Fibroblast of skin of back (primary cell): ENCODE measurements at regions not wholly inside any gene's neighbourhood (a gene's known extent, or its start where the extent isn't known, plus 50 kb on each side); places are given as distances from the start of the nearest gene placed in this dataset.
A peak's percentile ranks its signal among the peaks of the same experiment; 100 is the strongest.

ENCODE experiments used
- DNase-seq: peaks from one replicate; pipeline ENCODE4 v3.0.0-alpha.2; 2013

DNA sequence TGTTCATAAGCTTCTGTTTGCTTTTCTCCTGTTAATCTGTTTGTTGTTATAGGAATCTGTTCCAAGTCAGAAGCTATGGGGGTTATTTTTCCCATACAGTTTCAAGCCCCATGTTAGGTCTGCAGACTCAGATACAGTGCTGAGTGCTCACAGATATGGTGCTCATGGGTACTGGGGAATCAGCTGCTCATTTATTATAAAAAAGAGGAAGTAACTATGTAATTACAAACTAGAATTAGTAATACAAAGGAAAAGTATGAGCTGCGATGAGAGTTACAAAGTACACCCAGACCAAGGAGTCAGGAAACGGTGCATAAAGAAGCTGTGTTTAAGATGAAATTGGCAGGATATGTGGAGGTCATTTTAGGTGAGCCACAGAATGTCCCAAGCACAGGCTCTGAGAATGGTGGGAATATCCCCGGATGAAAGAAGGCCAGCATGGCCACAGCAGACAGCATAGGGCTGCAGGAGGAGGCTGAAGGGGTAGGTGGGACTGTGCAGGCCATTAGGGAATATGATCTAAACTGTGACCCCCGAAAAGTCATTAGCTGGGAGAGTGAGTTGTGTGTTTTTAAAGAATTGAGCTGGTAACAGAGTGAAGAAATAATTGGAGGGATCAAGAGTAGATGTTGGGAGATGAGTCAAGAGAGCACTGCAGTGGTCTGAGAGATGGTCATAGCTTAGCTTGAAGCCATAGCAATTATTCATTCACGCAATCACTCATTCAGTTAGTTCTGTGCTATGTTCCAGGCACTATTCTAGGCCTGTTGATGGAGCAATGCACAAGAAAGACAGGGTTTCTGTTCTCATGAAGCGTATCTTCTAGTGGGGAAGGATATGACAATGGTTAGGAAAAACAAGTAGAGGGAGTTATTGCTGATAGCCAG lies 177.4 kb upstream of the UBL3 start:
- no peak for DNase-seq

DNA sequence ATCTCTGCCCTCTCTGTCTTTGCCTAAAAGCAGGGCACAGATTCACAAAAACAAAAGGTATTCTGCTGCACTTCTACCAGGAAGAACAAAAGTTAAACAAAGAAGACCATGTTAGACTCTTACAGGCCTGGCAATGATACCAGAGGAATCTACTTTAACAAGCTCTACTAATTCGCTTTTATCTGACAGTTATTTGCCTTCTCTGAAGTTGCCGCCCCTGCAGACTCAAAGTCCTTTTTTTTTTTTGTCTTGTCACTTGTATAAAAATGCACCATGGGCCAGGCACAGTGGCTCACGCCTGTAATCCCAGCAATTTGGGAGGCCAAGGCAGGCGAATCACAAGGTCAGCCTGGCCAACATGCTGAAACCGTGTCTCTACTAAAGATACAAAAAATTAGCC lies 176.5 kb upstream of the UBL3 start:
- DNase-seq: no peak

DNA sequence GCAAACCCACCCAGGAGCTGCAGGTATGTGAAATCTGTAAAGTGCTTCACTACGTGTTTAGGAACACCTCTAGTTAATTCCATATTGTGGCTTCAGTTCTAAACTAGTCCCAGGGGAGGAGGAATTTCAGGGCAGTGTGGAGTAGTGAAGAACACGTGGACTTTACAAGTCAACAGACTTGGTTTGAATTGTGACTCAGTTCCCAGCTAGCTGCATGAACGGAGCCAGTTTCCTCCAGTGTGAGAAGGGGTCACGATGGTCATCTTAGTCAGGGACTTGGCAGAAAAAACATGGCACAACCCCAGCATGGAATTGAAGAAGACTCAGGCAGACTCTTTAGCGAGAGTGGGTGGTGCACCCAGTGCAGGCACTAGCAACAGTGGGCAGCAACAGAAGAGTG lies 175.7 kb upstream of the UBL3 start:
- peak; percentile 86 for DNase-seq

DNA sequence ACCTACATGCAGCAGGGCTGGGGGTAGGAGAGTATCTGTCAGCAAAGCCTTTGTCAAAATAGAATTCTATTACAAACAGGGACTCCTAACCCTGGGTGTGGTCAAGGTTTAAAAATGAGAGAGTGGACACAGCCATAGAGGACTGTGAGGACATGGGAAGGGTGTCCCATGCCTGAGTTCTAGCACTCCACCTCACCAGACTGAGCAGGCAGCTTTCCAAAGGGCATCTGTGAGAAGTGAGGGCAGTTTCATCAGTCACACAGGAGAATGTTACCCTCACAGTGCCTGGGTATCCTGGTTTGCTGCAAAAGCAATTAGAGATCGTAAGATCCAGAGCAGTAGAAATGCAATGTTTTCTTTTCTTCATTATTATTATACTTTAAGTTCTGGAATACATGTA lies 174.9 kb upstream of the UBL3 start:
- no peak for DNase-seq

DNA sequence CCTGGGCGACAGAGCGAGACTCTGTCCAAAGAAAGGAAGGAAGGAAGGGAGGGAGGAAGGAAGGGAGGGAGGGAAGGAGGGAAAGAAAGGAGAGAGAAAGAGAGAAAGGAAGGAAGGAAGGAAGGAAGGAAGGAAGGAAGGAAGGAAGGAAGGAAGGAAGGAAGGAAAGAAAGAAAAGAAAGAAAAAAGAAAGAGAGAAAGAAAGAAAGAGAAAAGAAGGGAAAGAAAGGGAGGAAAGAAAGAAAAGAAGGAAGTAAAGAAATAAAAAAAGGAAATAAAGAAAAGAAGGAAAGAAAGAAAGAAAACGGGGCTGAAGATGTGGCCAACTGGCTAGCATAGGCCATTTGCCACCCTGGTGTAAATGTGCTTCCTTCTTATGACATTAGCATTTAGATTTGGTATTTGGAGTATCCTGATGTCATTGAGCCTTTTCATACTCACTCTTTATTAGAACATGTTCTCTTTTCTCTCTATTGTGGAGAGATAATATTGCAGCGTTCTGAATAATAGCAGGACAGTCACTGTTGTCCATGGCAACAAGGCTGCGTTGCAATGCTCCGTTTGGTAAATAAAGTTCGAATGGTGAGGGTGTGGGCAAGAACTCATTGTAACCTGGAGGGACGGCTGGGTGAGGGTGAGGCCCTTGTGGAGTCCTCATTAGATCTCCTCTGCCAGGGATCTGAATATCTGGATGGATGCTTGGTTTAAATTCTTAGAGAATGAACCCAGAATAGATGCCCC lies 173.9 kb upstream of the UBL3 start:
- DNase-seq: no peak

DNA sequence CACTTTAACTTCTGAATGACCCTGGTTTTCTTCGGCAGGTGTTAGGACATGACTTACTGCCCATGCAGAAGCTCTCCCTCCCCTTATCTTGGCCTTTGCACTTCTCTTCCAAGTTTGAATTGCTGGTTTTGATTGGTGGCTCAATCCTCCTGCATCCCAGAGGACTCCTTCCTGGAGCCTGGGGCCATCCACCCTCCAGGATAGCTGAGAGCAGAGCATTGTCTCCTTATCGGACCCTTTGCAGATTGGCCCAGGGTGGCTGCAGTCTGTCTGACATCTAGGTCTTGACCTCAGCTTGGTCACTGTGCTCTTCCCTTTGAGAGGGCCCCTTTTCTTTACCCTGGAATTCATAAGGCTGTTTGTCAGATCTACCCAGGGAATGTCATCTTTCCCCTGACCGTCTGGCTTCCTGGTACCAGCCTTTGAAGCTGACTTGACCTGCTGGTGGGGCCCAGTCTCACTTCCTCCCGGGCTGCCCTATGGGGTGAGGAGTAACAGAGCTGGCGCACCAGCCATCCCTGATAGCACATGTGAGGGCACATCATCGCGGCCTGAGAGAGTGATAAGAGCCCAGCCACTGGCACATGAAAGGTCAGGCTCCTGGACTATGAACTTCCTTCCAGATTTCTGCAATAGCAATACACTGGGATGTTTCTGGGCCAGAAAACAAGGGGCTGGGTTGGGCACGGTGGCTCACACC lies 172.9 kb upstream of the UBL3 start:
- DNase-seq: no peak

DNA sequence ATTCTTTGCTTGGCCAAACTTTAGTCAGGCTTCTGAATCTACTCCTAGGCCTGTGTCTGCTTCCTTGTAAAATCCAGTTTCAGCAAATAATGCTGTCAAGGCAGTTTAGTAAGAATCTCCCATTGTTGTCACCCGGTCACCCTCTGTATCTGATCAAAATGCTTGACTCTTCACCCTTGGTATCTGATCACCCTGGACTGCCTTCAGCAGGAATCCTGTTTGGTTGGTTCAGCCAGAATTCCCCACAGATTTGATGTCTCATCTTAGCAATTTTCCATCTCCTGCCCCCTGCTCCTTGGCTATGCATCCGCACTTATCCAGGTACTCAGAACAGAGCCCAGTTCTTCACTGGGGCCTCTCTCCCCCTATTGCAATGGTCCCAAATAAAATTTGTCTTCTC lies 172.4 kb upstream of the UBL3 start:
- DNase-seq: no peak

DNA sequence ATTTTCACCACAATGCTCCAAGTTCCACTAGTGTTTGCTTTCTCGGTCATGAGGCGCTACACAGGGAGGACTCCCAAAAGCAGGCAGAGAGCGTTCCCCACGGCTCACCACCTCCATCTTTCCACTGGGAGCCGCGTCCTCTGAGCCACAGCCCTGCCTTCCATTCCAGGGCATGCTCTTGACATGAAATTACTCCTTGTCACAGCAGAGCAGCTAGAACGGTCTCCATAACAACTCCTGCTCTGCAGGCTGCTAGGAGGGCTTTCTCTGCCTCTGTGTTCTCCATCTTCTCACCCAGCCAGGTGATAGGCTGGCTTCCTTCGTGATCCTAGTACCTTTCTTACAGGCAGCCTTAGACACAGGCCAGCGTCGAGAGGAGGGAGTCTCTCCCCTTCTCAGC lies 171.8 kb upstream of the UBL3 start:
- no peak for DNase-seq

DNA sequence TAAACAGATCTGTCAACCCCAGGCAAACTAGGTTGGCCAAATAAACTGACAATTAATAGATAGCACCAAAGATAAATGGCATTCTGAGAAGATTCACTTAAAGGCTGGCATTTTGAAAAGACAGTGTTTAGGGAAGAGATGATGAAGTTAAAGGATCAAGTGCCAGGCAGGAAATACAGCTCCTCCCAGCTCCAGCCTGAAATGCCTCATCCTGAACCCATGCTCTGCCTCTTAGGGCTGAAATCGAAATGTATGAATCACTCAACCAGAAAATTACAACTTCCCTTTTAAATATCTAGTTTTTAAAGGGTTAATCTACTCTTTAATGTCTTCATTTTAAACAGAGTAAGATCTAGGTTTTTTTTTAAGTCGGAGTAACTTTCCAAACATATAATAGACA lies 171.2 kb upstream of the UBL3 start:
- DNase-seq: peak; percentile 30

DNA sequence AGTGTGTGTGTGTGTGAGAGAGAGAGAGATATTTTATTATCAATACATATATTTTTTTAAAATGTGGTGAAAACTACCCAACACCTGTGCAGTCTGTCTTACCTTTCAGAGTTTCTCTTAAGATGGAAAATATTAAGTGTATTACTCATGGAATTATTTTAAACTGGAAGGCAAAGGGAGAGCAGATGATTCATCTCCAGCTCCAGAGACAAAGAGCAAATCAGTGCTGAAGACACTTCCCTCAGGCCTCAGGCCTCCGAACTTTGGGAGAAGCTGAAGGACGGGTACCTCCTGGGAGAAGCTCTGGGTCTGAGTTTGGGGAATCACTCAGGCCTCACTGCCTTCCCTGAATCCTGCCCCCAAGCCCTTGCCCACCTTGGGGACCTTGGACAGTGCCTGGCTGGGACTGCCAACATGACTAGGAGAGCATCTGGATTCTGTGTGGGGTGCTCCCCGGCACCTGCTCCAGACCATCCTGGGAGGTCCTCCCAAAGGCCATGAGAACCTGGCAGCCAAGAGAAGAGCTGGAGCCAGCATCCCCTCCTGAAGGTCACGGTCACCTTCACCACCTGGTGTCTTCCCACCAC lies 170.4 kb upstream of the UBL3 start:
- DNase-seq: peak; percentile 64

DNA sequence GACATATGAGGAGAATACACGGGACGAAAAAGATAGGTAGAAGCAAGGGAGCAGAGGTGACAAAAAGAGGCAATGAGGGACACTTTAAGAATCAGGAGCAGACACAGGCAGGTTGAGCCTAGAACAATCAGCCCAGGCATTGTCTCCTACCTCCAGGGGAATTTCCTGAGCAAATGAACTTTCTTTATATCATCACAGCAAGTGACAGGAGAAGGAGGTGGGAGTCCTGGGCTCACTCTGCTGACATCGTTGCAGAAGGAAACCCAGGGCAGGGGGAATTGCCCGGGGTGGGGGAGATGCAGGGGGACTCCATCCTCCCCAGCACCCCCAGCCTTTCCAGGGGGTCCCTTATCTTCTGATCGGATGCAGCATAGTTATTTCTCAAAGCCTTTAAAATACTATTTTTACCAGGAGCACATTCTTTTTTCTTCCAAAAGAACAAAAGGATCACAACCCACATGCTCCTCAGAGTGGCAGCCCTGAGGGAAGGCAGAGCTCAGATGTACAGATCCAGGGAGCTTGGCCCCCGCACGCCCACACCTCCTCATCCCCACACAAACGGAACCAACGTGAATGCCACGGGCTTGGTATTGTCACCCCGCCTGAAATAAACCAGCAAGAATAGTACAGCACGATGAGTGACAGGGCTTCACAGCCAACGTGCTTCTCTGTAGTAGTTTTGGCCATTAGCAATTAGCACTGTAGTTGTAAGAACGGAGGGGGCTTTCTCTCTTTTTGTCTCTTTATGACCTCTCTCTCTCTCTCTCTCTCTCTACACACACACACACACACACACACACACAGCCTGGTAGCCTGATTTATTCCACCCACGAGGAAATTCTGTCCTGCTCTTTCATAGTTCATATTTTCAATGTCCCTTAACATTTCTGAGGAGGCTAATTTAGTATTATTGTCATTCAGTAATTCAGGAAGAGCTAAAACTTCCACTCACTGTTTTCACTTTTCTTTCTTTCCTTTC lies 169.5 kb upstream of the UBL3 start:
- DNase-seq: no peak

DNA sequence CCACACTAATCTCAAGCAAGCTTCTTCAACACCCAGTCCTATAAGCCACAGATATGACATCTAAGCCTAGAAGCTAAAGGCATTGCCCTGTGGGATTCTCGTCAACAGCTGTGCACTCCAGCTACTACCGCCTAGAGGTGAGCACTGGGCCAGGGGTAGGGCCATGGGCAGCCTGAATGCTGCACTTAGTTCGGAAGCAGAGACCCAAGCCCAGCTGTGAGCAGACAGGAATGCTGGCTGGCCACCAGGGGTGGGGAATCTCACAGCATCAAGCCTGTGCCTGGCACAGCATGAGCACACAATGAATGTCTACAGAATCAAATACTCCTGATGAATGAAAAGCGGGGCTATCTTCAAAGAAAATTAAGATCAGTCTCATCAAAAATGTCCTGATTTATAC lies 167.5 kb upstream of the UBL3 start:
- no peak for DNase-seq

DNA sequence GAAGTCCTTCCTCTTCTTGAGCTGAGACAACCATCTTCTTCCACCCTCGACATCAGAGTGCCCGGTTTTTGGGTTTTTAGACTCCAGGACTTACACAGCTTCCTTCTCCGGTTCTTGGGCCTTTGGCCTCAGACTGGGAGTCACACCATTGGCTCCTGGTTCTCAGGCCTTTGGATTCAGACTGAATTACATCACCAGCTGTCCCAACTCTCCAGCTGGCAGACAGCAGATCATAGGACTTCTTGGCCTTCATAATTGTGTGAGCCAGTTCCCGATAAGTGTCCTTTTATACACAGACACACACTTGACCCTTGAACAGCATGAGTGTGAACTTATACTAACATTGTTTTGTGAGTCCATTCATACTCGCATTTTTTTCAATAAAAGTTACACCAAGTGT lies 166.0 kb upstream of the UBL3 start:
- DNase-seq: no peak

DNA sequence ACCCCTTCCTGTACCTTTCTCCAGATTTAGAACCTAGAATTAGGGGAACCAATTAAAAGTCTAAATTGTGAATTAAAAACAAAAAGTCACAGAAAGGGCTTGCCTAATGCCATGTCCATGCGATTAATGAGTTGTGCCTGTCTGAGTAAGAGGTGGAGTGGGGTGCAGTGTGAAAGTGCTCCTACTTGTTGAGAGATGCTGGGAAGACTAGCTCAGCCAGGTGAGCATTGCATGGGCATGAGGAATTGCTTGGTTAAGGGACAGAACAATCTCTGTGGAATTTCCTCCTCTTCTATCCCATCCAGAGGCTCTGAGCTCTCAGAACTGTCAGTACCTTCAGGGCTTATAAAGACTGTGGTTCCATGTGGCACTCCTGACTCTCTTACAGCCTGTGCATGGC lies 159.0 kb upstream of the UBL3 start:
- no peak for DNase-seq

DNA sequence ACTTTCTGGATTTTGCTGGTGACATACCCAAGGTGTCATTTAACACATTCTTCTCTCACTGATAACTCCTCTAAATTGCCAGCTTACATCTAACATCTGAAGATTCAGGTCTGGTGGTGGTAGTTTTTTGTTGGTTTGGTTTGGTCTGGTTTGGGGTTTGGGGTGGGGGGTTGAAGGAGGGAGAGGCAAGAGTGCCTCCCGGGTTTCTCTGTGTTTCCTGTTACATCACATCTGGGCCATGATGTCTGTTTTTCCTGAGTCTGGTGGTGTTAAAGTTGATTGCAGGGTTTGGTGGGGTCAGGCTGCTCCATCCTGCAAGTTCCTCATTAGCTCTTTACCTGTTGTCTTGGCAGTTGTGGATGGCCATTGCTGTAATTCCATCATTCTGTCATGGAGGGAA lies 155.8 kb upstream of the UBL3 start:
- DNase-seq: no peak

DNA sequence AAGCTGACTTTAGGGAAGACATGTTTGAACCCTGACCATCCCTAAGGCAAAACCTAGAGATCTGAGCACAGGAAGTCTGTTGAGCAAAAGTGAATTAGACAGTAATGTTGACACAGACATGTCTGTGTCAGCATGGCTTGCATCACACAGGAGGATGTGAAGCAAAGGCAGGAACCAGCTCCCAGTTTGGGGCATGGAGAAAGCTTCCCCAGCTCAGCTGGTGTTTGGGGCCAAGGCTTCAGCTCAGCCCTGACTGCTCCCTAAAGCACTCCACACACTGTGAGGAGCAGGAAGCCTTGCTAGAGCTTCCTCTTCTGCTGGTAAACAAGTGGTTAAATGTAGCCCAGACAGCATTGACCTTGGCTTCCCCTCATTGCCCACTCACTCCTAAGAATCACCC lies 153.8 kb upstream of the UBL3 start:
- no peak for DNase-seq

DNA sequence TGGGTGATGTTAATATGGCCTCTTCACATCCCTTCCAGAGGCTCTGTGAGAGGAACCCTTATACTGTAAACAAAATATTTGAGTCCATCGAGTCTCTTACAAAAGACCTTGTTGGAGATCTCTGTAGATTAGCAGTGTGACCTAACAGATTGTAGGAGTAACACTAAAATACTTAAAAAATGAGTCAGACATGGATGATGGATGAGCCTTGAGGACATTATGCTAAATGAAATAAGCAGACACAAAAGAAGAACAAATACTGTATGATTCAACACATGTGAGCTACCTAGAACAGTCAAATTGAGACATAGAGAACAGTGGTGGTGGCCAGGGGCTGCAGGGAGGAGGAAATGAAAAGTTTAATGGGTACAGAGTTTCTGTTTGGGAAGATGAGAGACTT lies 152.2 kb upstream of the UBL3 start:
- peak; percentile 79 for DNase-seq

DNA sequence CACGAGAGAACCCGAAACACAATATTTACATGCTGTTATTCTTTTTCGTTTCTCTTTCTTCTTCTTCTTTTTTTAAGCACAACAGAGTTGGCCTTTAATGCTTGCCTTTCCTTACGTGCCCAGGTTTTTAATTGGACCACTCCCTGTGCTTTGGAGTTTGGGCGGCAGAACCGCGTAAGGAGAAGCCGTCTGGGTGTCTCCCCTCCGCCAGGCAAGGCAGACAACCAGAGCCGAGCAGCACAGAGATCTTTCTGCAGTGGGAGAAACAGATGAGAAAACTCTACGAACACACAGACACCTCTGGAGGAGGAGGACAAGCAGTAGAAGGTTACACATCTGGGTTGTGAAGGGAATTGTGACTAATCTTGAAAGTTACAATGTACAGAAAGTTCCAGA lies 150.0 kb upstream of the UBL3 start:
- DNase-seq: no peak

DNA sequence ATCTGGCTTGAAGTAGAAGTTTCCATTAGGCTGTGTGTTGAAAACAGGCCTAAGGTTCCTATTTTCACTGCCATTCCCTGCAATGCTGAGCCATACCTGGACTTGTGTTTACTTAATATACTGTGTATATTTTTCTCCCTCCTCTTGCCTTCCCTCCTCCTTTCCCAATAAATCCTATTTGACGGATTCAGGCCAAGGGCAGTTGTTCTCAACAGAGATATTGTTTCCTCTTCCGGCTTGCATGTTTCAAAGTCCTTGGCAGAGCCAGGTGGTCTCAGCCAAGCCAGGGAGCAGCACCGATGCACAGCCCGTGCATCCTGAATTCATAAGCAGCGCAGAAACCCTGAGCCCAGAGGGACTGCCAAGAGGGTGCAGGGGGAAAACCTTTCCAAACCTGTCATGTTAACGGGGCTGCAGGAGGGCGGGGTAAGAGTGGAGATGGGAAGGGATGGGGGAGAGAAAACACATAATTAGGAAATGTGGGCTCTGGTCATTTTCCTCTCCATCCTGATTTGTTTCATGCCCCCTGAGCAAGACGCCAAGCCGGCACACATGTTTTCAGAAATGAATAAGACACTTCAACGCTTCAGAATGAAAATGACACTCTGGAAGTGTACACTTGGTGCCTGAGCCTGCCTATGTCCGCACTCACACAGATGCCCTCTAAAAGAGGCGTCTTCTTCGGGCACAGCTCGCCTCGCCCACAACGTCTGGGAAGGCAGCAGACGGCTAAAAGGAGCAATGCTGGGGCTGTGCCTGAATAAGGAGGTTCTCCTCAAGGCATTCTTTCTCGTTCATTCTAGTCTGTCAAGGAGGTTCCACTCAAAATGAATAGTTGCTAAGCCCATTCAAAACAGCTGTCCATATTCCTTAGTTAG lies 149.3 kb upstream of the UBL3 start:
- no peak for DNase-seq

DNA sequence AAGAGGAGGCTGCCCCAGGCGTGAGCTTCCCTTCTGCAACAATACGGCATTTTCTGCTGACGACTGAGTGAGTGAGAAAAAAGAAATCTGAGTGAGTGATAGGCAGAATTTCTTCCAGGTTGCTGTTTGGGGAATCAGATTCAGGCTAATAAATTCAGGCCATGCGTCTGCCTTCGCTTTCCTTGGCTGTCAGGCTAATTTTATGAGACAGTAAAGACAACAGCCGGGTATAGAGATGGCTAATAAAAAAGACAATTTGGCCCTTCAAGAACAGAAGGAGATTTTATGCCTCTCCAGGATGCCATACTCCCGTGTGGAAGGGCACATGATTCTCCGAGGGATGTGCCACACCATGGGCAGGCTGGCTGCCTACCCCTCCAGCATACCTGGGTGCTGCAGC lies 145.9 kb upstream of the UBL3 start:
- no peak for DNase-seq
